DND-41 (cell line): ENCODE measurements at regions not wholly inside any gene's neighbourhood (a gene's known extent, or its start where the extent isn't known, plus 50 kb on each side); places are given as distances from the start of the nearest gene placed in this dataset.

Source experiments
- ATAC-seq: fragments of 200-7000 bp; cut with Tn5 transposase; 3 replicates; pipeline ENCODE4 v1.9.1; 2021; ENCODE audit warnings: low read depth; ENCODE audit not compliant: insufficient read depth
- DNase-seq: peaks from one replicate; pipeline ENCODE4 v3.0.0-alpha.2; 2020
- H2AFZ ChIP-seq: 2 replicates; pipeline ENCODE4 v1.6.0; 2012; ENCODE audit warnings: low read depth, low read length
- H3K27ac ChIP-seq: 2 replicates; pipeline ENCODE4 v1.5.1; 2012; ENCODE audit warnings: low read length, inconsistent platforms
- H3K27me3 ChIP-seq: fragments of 200-600 bp; sonication (generic); 2 replicates; pipeline ENCODE4 v1.6.0; 2012; ENCODE audit warnings: low read length, mild to moderate bottlenecking, inconsistent platforms; ENCODE audit not compliant: insufficient read depth, poor library complexity
- H3K36me3 ChIP-seq: 2 replicates; pipeline ENCODE4 v1.5.1; 2012; ENCODE audit warnings: low read length, inconsistent platforms; ENCODE audit not compliant: insufficient read depth
- H3K4me1 ChIP-seq: 2 replicates; pipeline ENCODE4 v1.5.1; 2012; ENCODE audit warnings: mild to moderate bottlenecking, low read length; ENCODE audit not compliant: insufficient read depth
- H3K4me2 ChIP-seq: 2 replicates; pipeline ENCODE4 v1.6.0; 2012; ENCODE audit warnings: mild to moderate bottlenecking, moderate library complexity, low read length, inconsistent platforms; ENCODE audit not compliant: insufficient read depth
- H3K4me3 ChIP-seq, 2 experiments: fragments of 200-600 bp in 1 of 2; shearing (Covaris generic) in 1 of 2; 2 replicates each; pipeline ENCODE4 v1.5.1; 2012 to 2016; ENCODE audit warnings: inconsistent platforms in 2 of 2, low read length in 2 of 2, mild to moderate bottlenecking in 2 of 2, low read depth in 1 of 2, moderate library complexity in 1 of 2
- H3K79me2 ChIP-seq: 2 replicates; pipeline ENCODE4 v1.6.0; 2012; ENCODE audit warnings: low read length, inconsistent platforms; ENCODE audit not compliant: insufficient read depth
- H3K9ac ChIP-seq: 2 replicates; pipeline ENCODE4 v1.6.0; 2012; ENCODE audit warnings: low read depth, mild to moderate bottlenecking, inconsistent platforms, low read length, moderate library complexity
- H3K9me3 ChIP-seq: 2 replicates; pipeline ENCODE4 v1.5.1; 2012; ENCODE audit warnings: low read length, moderate library complexity, mild to moderate bottlenecking, inconsistent platforms; ENCODE audit not compliant: insufficient read depth, severe bottlenecking
- H4K20me1 ChIP-seq: 2 replicates; pipeline ENCODE4 v1.6.0; 2012; ENCODE audit warnings: low read length; ENCODE audit not compliant: insufficient read depth
- CTCF ChIP-seq: IDR thresholded peaks from 2 replicates; pipeline ENCODE4 v1.5.1; 2012; ENCODE audit warnings: borderline replicate concordance, low read length, moderate library complexity, mild to moderate bottlenecking; ENCODE audit not compliant: poor library complexity, severe bottlenecking; ENCODE audit errors: extremely low read depth
- EZH2 ChIP-seq: IDR thresholded peaks from 3 replicates; pipeline ENCODE4 v1.6.1; 2012; ENCODE audit warnings: borderline replicate concordance, low read depth, mild to moderate bottlenecking, moderate library complexity, low read length, inconsistent platforms; ENCODE audit not compliant: severe bottlenecking

- DNase-seq (no peak), ATAC-seq (no peak)
- Histone ChIP-seq H4K20me1 (no peaks in the 10 kb centered on the region), H3K4me1 (no peaks in the 10 kb centered on the region), H3K27ac (no peak overlapping the region), H3K79me2 (no peaks in the 10 kb centered on the region), H3K4me2 (no peak overlapping the region), H3K4me3 (no peak overlapping the region), H3K27me3 (peaks cover 10% of the 10 kb centered on the region), H3K9ac (no peak overlapping the region), H2AFZ (no peak overlapping the region), H3K36me3 (no peaks in the 10 kb centered on the region), H3K9me3 (no peaks in the 10 kb centered on the region)
- no peak for TF ChIP-seq EZH2
- no peak for TF ChIP-seq CTCF
Observed at GRCh38 chr3:137693791-137694190, 70.3 kb upstream of the SOX14 start.

- Histone ChIP-seq H3K27ac (no peak overlapping the region), H3K4me2 (no peak overlapping the region), H3K27me3 (peaks cover 10% of the 10 kb centered on the region), H3K79me2 (no peaks in the 10 kb centered on the region), H3K9ac (no peak overlapping the region), H3K9me3 (no peaks in the 10 kb centered on the region), H3K4me1 (no peaks in the 10 kb centered on the region), H3K36me3 (no peaks in the 10 kb centered on the region), H2AFZ (no peak overlapping the region), H3K4me3 (no peak overlapping the region), H4K20me1 (no peaks in the 10 kb centered on the region)
- DNase-seq (no peak), ATAC-seq (no peak)
- TF ChIP-seq CTCF = no peak
- TF ChIP-seq EZH2 = no peak
Observed at GRCh38 chr3:137694836-137695235, 69.3 kb upstream of the SOX14 start.

GRCh38 chr3:137695351-137695750, 68.8 kb upstream of the SOX14 start:
- ATAC-seq (no peak), DNase-seq (no peak)
- Histone ChIP-seq H3K4me2 (no peak overlapping the region), H4K20me1 (no peaks in the 10 kb centered on the region), H3K9me3 (no peaks in the 10 kb centered on the region), H3K4me1 (no peaks in the 10 kb centered on the region), H3K4me3 (no peak overlapping the region), H3K27ac (no peak overlapping the region), H3K27me3 (peaks cover 10% of the 10 kb centered on the region), H2AFZ (no peak overlapping the region), H3K79me2 (no peaks in the 10 kb centered on the region), H3K9ac (no peak overlapping the region), H3K36me3 (no peaks in the 10 kb centered on the region)
- TF ChIP-seq EZH2 (no peak), CTCF (no peak)
